GM12875 (cell line): ENCODE measurements at regions not wholly inside any gene's neighbourhood (a gene's known extent, or its start where the extent isn't known, plus 50 kb on each side); places are given as distances from the start of the nearest gene placed in this dataset.

Experiments used
- H3K4me3 ChIP-seq: one replicate; pipeline ENCODE4 v1.5.1; 2011; ENCODE audit warnings: low read depth, low read length, control low read depth
- TF ChIP-seq, protein P1 (sequence below): IDR thresholded peaks from 2 replicates; pipeline ENCODE4 v1.5.1; 2011; ENCODE audit warnings: low read depth, mild to moderate bottlenecking, control low read depth, inconsistent platforms, low read length, moderate library complexity, borderline replicate concordance; ENCODE audit not compliant: insufficient read depth

DNA sequence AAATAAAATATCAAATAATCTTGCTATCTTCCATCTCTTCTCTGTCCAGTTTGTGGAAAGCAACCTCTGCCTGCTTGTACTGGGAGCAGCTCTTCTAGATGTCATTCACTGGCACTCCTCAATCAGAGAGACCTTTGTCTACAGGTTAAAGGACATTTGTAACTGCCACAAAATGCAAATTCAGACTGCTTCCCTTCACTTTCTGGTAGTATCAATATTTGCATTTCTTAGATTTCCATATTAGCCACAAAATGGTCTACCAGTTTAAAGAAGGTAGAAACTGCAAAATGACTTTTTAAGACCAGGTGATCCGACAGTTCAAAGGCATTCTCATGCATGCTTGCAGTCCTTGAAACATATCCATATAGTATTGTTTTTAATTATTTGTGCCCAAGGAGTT is 51.7 kb upstream of the RCN1 start:
- TF ChIP-seq, protein P1, sequence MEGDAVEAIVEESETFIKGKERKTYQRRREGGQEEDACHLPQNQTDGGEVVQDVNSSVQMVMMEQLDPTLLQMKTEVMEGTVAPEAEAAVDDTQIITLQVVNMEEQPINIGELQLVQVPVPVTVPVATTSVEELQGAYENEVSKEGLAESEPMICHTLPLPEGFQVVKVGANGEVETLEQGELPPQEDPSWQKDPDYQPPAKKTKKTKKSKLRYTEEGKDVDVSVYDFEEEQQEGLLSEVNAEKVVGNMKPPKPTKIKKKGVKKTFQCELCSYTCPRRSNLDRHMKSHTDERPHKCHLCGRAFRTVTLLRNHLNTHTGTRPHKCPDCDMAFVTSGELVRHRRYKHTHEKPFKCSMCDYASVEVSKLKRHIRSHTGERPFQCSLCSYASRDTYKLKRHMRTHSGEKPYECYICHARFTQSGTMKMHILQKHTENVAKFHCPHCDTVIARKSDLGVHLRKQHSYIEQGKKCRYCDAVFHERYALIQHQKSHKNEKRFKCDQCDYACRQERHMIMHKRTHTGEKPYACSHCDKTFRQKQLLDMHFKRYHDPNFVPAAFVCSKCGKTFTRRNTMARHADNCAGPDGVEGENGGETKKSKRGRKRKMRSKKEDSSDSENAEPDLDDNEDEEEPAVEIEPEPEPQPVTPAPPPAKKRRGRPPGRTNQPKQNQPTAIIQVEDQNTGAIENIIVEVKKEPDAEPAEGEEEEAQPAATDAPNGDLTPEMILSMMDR = no peak
- H3K4me3 ChIP-seq = no peak overlapping the region

DNA sequence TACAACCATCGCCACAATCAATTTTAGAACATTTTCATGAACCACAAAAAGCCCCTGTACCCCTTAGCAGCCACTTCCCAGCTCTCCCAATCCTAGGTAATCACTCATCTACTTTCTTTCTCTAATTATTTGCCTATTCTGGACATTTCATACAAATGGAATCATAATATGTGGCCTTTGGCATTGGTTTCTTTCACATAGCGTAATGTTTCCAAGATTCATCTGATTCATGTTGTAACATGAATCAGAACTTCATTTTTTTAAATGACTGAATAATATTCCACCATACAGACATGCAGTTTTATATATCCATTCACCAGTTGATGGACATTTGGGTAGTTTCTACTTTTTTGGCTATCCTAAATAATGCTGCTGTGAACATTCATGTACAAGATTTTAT is 56.2 kb upstream of the RCN1 start:
- TF ChIP-seq, protein P1 = no peak
- H3K4me3 ChIP-seq = no peak overlapping the region

DNA sequence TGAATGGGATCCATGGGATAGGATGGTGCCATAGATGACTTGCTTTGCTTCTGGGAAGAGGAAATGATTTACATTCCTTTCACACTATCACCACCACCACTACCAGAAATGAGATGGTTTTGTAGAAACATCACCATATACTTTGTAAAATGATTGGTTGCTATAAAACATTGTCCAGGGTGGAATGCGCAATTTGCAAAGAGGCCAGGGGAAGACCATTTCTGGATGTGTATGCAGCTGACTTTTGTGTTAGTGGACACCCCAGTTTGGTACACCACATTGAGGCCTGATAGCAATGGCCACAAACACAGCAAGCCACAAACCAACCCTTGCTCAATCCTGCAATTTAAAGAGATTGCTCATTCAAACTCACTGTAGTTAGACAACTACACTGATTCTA is 56.7 kb upstream of the RCN1 start:
- TF ChIP-seq, protein P1 = no peak
- no peak overlapping the region for H3K4me3 ChIP-seq

DNA sequence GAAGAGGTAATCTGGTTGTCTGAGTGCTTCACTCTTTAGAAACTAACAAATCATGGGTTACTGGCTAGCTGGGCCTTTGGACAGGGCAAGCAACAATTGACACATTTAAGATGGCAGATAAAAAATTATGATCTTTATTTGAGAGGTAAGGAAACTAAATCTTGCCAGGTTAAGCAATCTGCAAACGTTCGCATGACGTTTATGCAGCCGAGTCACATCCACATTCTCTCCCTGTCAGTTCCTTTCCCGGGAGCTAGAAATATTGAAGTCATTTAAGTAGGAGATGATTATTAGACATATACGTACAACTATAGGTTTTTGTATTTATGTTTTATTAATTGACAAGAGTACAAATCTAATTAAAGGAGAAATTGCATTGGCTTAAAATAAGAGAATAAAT is 57.4 kb upstream of the RCN1 start:
- H3K4me3 ChIP-seq = no peak overlapping the region
- TF ChIP-seq, protein P1 = no peak

DNA sequence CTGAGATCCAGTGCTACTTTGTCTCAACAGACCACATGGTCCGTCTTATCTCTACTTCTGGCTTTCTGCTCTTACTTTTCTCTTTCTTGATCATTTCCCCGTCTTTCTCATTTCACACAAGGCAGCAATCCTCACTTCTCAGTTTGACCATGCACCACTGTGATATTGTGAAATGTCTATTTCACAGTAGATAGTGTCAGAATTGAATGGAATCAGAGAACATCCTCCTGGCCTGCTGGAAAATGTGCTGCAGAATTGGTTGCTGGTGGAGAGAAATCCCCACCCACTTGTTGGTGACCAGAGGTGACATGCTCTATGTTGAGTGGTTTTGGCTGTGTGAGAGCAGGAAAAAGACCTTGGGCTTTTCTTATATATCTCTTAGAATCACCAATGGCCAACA is 57.8 kb upstream of the RCN1 start:
- no peak overlapping the region for H3K4me3 ChIP-seq
- TF ChIP-seq, protein P1 = no peak

DNA sequence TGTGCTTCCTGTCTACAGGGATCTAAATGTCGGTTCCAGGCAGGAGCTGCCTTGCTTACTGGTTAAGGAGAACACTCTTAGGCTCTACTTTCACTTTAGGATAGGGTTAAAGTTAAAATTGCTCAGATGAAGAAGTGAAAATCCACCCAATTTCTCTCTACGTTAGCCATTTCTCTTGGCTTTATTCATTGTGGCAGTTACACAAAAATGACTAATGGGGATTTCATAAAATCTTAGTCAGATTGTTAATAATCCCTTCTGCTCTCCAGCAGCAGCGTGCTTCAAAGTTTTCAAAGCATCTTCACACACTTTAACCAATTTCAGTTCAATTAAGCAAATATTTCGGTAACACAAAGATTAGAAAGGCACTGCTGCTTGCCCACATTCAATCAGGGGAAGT is 58.4 kb upstream of the RCN1 start:
- TF ChIP-seq, protein P1 = no peak
- H3K4me3 ChIP-seq = no peak overlapping the region

DNA sequence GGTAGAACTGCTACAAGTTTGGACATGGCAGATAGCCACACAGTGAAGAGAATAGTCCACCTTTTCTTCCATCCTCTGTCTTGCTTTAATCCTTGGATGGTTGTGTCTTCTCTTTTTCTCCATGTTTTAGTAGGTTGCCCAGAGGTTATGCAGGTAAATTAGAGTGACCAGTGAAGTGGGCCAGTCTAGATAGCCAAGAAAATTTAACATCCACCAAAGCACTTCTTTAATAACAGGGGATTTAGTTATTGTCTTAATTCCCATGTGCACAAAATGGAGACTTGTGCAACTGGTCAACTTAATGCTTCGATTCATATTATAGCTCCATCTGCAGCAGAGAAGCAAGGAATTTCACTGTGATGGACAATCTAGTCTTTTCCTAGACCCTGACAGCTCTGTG is 58.8 kb upstream of the RCN1 start:
- TF ChIP-seq, protein P1 = no peak
- H3K4me3 ChIP-seq = no peak overlapping the region
